HG02840 (cell line): ENCODE measurements at regions not wholly inside any gene's neighbourhood (a gene's known extent, or its start where the extent isn't known, plus 50 kb on each side); places are given as distances from the start of the nearest gene placed in this dataset.
A peak's percentile ranks its signal among the peaks of the same experiment; 100 is the strongest.
"Not testable (repeated sequence)": the region's sequence is repeated elsewhere in the genome, so short reads cannot be mapped to it uniquely, and the experiment has no call there.

Source experiments
- ATAC-seq: cut with Tn5 transposase; IDR thresholded peaks from one replicate; pipeline ENCODE4 v1.9.1; 2021; ENCODE audit warnings: mild to moderate bottlenecking, moderate library complexity, moderate number of reproducible peaks; ENCODE audit not compliant: unreplicated experiment, low FRiP score

- no peak for ATAC-seq
Observed at GRCh38 chr5:89342106-89342876, 459.3 kb upstream of the MEF2C start.

- ATAC-seq: no peak
Observed at GRCh38 chr5:89338935-89339334, 456.0 kb upstream of the MEF2C start.

DNA sequence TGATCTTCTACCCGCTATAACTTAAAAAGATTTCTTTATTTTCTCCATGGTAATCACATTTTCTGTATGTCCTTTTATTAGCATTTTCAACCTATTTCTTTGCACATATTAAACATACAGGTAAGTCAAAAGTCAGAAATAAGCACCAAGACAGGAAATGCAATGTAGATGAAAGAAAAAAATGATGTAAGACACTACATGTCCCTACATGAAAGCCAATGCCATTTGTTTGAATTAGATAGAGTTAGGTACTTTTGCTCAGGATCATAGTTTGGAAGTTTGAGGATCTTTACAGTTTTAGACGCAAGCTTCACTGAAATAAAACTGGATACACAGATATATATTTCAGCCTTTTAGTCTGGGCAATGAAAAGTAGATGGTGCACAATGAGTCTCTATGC lies 453.1 kb upstream of the MEF2C start:
- no peak for ATAC-seq

DNA sequence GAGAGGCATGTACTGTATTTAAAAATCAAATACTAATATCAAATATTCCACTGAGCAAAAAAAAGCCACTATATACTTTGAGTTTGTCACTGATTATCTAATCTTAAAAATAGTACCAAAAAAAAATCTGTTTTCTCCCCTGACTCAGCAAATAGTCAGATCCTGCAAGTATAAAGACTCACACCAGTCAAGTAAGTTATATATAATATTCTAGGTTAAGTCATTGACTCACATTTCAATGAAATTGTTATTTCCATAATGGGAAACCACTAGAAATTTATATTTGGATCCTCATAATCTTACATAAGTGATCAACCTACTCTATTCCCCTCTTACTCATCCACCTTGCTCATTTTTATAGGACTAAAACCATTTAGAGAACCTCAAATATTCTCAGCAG lies 447.2 kb upstream of the MEF2C start:
- ATAC-seq: no peak

DNA sequence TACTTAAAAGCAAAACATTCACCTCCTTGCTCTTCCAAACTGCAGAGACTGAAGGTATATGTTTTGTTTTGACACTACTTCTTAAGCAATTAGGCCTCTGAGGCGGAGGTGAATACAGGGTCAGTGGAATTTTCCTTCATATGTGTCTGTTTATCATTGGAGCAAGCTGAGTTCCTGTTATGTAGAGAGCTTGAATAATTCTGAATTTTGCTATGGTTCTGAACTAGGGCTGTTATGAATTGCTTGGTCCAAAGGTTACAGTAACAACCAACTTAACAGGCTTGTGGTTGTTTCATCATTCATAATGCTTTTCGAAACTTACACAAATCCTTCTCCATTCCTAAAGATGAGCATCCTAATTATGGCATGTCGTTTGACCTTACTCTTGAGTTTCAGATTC lies 444.6 kb upstream of the MEF2C start:
- no peak for ATAC-seq

- ATAC-seq: no peak
Observed at GRCh38 chr5:89324990-89325389, 442.0 kb upstream of the MEF2C start.

GRCh38 chr5:89320421-89321277 lies 437.7 kb upstream of the MEF2C start:
- no peak for ATAC-seq

GRCh38 chr5:89317838-89318237 lies 434.9 kb upstream of the MEF2C start:
- not testable (repeated sequence) for ATAC-seq

GRCh38 chr5:89315286-89316100 lies 432.5 kb upstream of the MEF2C start:
- no peak for ATAC-seq

GRCh38 chr5:89313804-89314588 lies 431.0 kb upstream of the MEF2C start:
- peak; percentile 99 for ATAC-seq

DNA sequence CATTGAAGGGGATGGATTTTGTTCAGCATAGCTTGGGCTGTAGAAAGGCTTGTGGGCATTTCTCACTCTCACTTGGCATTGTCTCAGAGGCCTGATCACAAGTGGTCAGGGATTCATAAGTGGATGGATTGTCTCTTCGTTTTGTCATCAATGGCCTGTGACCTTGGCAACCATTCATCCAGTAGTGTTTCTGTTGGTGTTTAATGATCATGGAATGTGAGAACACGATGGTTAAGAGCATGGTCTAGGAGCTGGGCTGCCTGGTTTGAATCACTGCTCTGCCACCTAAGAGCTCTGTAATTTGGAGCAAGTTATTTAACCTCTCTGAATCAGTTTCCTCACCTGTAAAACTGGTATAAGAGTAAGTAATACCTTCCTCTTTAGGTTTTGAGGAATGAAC lies 430.1 kb upstream of the MEF2C start:
- ATAC-seq: no peak

- no peak for ATAC-seq
Observed at GRCh38 chr5:89309268-89309667, 426.3 kb upstream of the MEF2C start.

DNA sequence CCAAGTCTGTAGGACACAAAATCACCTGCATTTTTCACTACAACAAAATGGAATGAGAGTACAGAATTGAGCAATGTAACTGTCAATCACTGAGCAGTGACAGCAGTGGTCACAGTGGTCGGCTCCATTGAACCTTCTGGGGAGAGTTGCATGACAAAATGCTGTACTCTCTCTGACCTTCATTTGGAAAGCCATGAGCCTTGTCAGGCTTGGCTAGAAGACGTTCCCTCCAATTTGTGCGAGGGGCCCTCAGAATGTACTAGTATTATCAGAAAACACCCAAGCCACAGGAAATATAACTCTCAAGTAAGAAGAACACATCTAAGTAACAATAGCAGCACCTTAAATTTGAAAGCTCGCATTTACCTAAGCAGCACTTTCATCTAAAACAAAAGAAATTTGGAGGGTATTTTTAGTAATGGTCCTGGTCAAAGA lies 425.6 kb upstream of the MEF2C start:
- peak; percentile 91 for ATAC-seq

DNA sequence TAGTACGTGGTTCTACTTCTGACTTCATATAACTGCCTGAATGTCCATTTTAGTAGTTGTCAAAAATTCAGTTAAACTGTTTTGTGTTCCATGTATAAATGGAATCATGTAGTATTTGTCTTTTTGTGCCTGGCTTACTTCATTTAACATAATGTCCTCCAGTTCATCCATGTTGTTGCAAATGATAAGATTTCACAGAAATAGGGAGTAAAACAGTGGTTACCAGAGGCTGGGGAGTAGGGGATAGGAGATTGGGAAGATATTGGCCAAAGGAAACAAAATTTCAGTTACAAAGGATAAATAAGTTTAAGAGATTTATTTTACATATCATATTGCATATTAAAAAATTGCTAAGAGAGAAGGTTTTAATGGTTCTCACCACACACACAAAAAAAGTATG lies 425.0 kb upstream of the MEF2C start:
- ATAC-seq: no peak

DNA sequence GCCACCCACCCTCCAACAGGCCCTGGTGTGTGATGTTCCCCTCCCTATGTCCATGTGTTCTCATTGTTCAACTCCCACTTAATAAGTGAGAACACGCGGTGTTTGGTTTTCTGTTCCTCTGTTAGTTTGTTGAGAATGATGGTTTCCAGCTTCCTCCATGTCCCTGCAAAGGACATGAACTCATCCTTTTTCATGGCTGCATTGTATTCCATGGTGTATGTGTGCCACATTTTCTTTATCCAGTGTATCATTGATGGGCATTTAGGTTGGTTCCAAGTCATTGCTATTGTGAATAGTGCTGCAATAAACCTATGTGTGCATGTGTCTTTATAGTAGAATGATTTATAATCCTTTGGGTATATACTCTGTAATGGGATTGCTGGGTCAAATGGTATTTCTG lies 424.2 kb upstream of the MEF2C start:
- ATAC-seq: not testable (repeated sequence)

DNA sequence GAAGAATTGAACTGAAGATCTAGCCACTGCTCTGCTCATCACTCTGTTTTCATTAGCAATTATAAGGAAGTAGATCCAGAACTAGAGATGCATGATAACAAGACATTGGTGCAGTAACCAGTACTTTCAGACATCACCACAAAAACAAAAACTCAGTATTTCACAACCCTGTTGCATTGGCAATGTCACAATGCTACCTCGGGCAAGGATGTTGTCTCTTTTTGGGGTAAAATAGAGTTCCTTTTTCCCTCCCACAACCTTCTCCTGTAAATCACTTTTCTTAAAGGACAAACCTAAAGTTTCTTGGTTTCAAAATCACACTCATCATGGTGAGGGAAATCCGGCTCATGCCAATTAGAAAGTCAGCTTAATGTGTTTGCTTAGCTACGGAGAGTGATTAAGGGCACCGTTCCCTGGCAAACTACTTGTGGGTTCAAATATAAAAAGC lies 420.1 kb upstream of the MEF2C start:
- ATAC-seq: peak; percentile 47

- peak; percentile 20 for ATAC-seq
Observed at GRCh38 chr5:89302102-89302891, 419.3 kb upstream of the MEF2C start.

DNA sequence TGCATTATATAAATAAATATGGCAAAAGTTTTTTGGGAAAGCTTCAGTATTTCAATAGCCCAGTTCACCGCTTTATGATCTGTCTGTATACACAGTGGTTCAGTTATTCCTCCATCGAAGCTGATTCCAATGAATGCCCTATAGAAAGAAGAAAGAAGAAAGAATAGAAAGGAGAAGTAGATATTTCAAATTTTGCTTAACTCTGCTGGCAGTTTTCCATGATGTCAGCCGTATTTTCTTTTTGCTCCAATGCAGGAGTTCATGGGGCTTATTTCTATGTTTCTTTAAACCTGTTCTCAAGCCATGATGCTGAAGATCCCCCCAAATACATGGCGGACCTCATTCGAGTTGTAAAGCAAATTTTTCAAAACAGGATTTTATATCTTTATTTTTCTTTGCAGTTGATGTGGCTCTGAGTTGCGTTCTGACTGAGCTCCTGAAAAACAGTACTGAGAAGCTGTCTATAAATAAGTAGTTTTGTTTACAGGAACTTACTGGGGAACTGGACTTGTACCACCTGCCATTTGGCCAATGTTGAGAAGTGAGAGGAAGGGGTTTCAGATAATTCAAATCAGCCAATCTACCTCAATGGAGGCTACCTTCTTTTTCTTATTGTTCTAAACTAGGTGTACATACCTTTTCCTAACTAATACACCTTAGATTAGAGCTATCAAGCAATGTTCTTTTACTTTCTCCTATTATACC lies 418.5 kb upstream of the MEF2C start:
- peak; percentile 80 for ATAC-seq
